ENCODE measurements at regions not wholly inside any gene's neighbourhood (a gene's known extent, or its start where the extent isn't known, plus 50 kb on each side); places are given as distances from the start of the nearest gene placed in this dataset.
A peak's percentile ranks its signal among the peaks of the same experiment; 100 is the strongest.

DNA sequence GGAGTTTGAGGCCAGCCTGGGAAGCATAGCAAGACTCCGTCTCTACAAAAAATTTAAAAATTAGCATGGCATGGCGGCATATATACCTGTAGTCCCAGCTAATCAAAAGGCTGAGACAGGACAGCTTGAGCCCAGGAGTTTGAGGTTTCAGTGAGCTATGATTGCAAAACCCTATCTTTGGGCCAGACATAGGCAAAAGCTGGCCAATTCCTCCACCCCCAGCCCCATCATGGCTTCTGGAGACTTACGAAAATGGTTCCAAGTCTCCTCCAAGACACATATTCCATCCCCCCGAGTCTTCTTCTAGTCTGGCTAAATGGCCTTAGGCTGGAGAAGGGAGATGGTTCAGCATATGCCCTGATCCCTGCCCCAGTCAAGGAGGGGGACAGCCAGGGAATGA, 172.8 kb upstream of the HAAO start:
- DNase-seq (ENCODE audit: low read depth): no peak
- no peak for TF ChIP-seq CTCF (conservative IDR thresholded peaks at IDR 0.05; ENCODE audit: low read depth, low read length)
- H3K4me3 ChIP-seq (ENCODE audit: low read depth, low read length): no peak overlapping the region

DNA sequence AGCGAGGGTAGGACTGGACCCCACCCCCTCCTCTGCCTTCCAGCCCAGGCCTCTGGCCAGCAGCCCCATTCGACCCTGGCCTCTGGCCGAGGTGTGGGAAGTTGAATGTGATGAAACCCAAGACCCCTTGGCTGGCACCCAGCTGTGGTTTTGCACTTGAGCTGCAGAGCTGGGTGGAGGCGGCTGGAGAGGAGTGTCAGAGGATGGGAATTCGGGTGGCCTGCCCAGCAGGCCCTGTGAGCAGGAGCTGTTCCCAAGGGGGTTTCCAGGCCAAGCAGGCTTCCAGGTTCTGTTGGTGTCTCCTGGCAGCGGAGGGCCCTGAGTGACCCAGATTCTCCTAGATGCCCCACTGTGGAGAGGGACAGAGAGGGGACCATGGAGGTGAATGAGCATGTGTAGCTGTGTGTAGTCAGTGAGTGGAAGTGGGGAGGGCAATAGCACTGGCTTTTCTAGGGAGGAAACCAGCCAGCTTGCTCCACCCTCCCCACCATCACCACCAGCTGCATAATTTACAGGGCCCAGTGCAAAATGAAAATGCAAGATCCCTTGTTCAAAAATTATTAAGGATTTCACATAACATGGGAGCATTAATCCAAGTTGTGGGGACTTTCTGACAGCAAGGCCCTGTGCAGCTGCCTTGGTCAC, 172.2 kb upstream of the HAAO start:
- peak; percentile 90 for DNase-seq (ENCODE audit: low read depth)
- no peak for TF ChIP-seq CTCF (conservative IDR thresholded peaks at IDR 0.05; ENCODE audit: low read depth, low read length)
- H3K4me3 ChIP-seq (ENCODE audit: low read depth, low read length): no peak overlapping the region

- no peak for TF ChIP-seq CTCF (conservative IDR thresholded peaks at IDR 0.05; ENCODE audit: low read depth, low read length)
- DNase-seq (ENCODE audit: low read depth): no peak
- no peak overlapping the region for H3K4me3 ChIP-seq (ENCODE audit: low read depth, low read length)
Observed at GRCh38 chr2:42963452-42964068, 171.2 kb upstream of the HAAO start.

GRCh38 chr2:42962508-42962953, 170.1 kb upstream of the HAAO start:
- H3K4me3 ChIP-seq (ENCODE audit: low read depth, low read length): no peak overlapping the region
- peak; percentile 39 for DNase-seq (ENCODE audit: low read depth)
- no peak for TF ChIP-seq CTCF (conservative IDR thresholded peaks at IDR 0.05; ENCODE audit: low read depth, low read length)

DNA sequence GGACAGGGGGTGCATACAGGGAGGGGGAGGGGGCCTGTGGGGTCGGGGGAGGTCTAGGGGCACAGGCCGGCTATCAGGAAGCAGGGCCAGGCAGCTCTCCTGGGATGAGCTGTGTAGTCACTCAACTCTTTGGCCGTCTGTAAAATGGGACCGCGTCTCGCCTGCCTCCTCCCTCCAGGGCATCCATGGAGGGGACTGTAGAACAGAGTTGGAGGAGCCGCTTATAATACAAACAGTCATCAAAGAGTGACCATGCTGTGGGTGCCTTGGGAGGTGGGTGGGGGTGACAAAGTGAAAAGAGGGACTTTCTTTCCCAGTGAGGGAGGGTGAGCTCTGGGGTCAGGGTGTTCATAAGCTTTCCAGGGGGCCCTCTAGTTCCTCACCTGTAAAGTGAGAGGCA, 169.6 kb upstream of the HAAO start:
- no peak for TF ChIP-seq CTCF (conservative IDR thresholded peaks at IDR 0.05; ENCODE audit: low read depth, low read length)
- no peak overlapping the region for H3K4me3 ChIP-seq (ENCODE audit: low read depth, low read length)
- no peak for DNase-seq (ENCODE audit: low read depth)

- TF ChIP-seq CTCF (conservative IDR thresholded peaks at IDR 0.05; ENCODE audit: low read depth, low read length): no peak
- no peak overlapping the region for H3K4me3 ChIP-seq (ENCODE audit: low read depth, low read length)
- no peak for DNase-seq (ENCODE audit: low read depth)
Observed at GRCh38 chr2:42961385-42961811, 169.0 kb upstream of the HAAO start.

DNA sequence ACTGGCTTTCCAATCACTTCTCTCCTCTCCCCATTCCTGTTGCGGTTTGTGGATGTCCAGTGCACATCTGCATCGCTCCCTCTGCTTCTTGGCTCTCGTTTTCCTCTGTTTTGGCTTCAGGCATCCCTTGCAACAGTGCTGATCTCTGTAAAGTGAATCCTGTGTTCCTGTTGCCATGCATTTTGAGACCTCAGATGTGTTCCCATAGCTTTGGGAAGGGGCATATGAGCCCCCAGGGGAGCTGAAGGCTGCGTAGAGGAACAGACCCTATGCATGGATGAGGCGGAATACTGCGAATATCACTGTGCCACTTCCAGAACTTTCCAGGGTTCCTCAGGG, 168.4 kb upstream of the HAAO start:
- no peak for TF ChIP-seq CTCF (conservative IDR thresholded peaks at IDR 0.05; ENCODE audit: low read depth, low read length)
- H3K4me3 ChIP-seq (ENCODE audit: low read depth, low read length): no peak overlapping the region
- DNase-seq (ENCODE audit: low read depth): no peak

All from choroid plexus epithelial cell (primary cell).